Effector memory CD4-positive, alpha-beta T cell (primary cell): ENCODE measurements at regions not wholly inside any gene's neighbourhood (a gene's known extent, or its start where the extent isn't known, plus 50 kb on each side); places are given as distances from the start of the nearest gene placed in this dataset.

ENCODE experiments used
- DNase-seq, 3 donors: peaks; one replicate each; pipeline ENCODE4 v3.0.0-alpha.2; 2020
- H3K27ac ChIP-seq: 2 replicates; pipeline ENCODE4 v1.7.0; 2013; ENCODE audit warnings: mild to moderate bottlenecking, low read length, moderate library complexity; ENCODE audit not compliant: insufficient read depth, poor library complexity, severe bottlenecking
- H3K27me3 ChIP-seq: replicated peaks from 2 replicates; pipeline ENCODE4 v1.7.0; 2013; ENCODE audit warnings: mild to moderate bottlenecking, low read length; ENCODE audit not compliant: insufficient read depth, control insufficient read depth, poor library complexity, severe bottlenecking
- H3K36me3 ChIP-seq: 2 replicates; pipeline ENCODE4 v1.7.0; 2013; ENCODE audit warnings: mild to moderate bottlenecking, low read length, moderate library complexity; ENCODE audit not compliant: control insufficient read depth, insufficient read depth
- H3K4me1 ChIP-seq: 2 replicates; pipeline ENCODE4 v1.7.0; 2013; ENCODE audit warnings: low read length, mild to moderate bottlenecking; ENCODE audit not compliant: control insufficient read depth, insufficient read depth, poor library complexity, severe bottlenecking
- H3K4me3 ChIP-seq: 2 replicates; pipeline ENCODE4 v1.7.0; 2013; ENCODE audit warnings: low read length, low read depth, mild to moderate bottlenecking; ENCODE audit not compliant: insufficient read depth, poor library complexity, severe bottlenecking
- H3K9me3 ChIP-seq: 2 replicates; pipeline ENCODE4 v1.7.0; 2013; ENCODE audit warnings: mild to moderate bottlenecking, low read length, moderate library complexity; ENCODE audit not compliant: control insufficient read depth

- no peaks in the 10 kb centered on the region for H3K27me3 ChIP-seq
These were observed 469.9 kb downstream of the COG6 start for GRCh38 chr13:40125336-40125735.

GRCh38 chr13:40126306-40127085 lies 471.0 kb downstream of the COG6 start:
- DNase-seq: no peak
- H3K4me1 ChIP-seq: peaks cover 8% of the 10 kb centered on the region
- H3K27ac ChIP-seq: no peak overlapping the region

More at GRCh38 chr13:40125336-40125735, 469.9 kb downstream of the COG6 start:
- Histone ChIP-seq H3K27ac (no peak overlapping the region), H3K4me1 (peaks cover 8% of the 10 kb centered on the region), H3K4me3 (no peak overlapping the region), H3K9me3 (no peaks in the 10 kb centered on the region), H3K36me3 (no peaks in the 10 kb centered on the region)
- no peak for DNase-seq

GRCh38 chr13:40127476-40127875 lies 472.0 kb downstream of the COG6 start:
- Histone ChIP-seq H3K27me3 (no peaks in the 10 kb centered on the region), H3K4me1 (peaks cover 8% of the 10 kb centered on the region), H3K9me3 (no peaks in the 10 kb centered on the region), H3K36me3 (no peaks in the 10 kb centered on the region), H3K27ac (no peak overlapping the region), H3K4me3 (no peak overlapping the region)
- DNase-seq: no peak

More at GRCh38 chr13:40126306-40127085, 471.0 kb downstream of the COG6 start:
- Histone ChIP-seq H3K4me3 (no peak overlapping the region), H3K27me3 (no peaks in the 10 kb centered on the region), H3K9me3 (no peaks in the 10 kb centered on the region), H3K36me3 (no peaks in the 10 kb centered on the region)

- H3K27ac ChIP-seq: no peak overlapping the region
- DNase-seq: no peak
- no peaks in the 10 kb centered on the region for H3K36me3 ChIP-seq
- no peak overlapping the region for H3K4me3 ChIP-seq
- H3K9me3 ChIP-seq: no peaks in the 10 kb centered on the region
- H3K27me3 ChIP-seq: no peaks in the 10 kb centered on the region
- H3K4me1 ChIP-seq: peaks cover 8% of the 10 kb centered on the region
These were observed 472.5 kb downstream of the COG6 start for GRCh38 chr13:40127925-40128324.

- no peaks in the 10 kb centered on the region for H3K9me3 ChIP-seq
- no peak for DNase-seq
- no peaks in the 10 kb centered on the region for H3K27me3 ChIP-seq
- H3K4me3 ChIP-seq: no peak overlapping the region
- peaks cover 8% of the 10 kb centered on the region for H3K4me1 ChIP-seq
- no peaks in the 10 kb centered on the region for H3K36me3 ChIP-seq
- H3K27ac ChIP-seq: no peak overlapping the region
These were observed 474.0 kb downstream of the COG6 start for GRCh38 chr13:40129467-40129866.

GRCh38 chr13:40130871-40131636 lies 475.6 kb downstream of the COG6 start:
- no peaks in the 10 kb centered on the region for H3K9me3 ChIP-seq
- no peak for DNase-seq
- no peaks in the 10 kb centered on the region for H3K36me3 ChIP-seq
- peaks cover 13% of the 10 kb centered on the region for H3K4me1 ChIP-seq
- H3K4me3 ChIP-seq: no peak overlapping the region
- no peaks in the 10 kb centered on the region for H3K27me3 ChIP-seq
- no peak overlapping the region for H3K27ac ChIP-seq

- Histone ChIP-seq H3K27ac (no peak overlapping the region), H3K36me3 (no peaks in the 10 kb centered on the region), H3K4me3 (no peak overlapping the region), H3K9me3 (no peaks in the 10 kb centered on the region), H3K27me3 (no peaks in the 10 kb centered on the region), H3K4me1 (peaks cover 6% of the 10 kb centered on the region)
- DNase-seq: no peak
These were observed 476.8 kb downstream of the COG6 start for GRCh38 chr13:40132249-40132648.

GRCh38 chr13:40136896-40137295 lies 481.4 kb downstream of the COG6 start:
- H3K27me3 ChIP-seq: no peaks in the 10 kb centered on the region
- H3K27ac ChIP-seq: no peak overlapping the region
- no peak overlapping the region for H3K4me3 ChIP-seq
- DNase-seq: no peak
- no peaks in the 10 kb centered on the region for H3K36me3 ChIP-seq
- H3K9me3 ChIP-seq: no peaks in the 10 kb centered on the region
- H3K4me1 ChIP-seq: peaks cover 6% of the 10 kb centered on the region

- H3K4me3 ChIP-seq: no peak overlapping the region
These were observed 481.9 kb downstream of the COG6 start for GRCh38 chr13:40137400-40137799.

GRCh38 chr13:40139896-40140520 lies 484.5 kb downstream of the COG6 start:
- H3K9me3 ChIP-seq: no peaks in the 10 kb centered on the region
- H3K27ac ChIP-seq: no peak overlapping the region
- H3K27me3 ChIP-seq: no peaks in the 10 kb centered on the region
- H3K4me3 ChIP-seq: no peak overlapping the region
- H3K4me1 ChIP-seq: peaks cover 4% of the 10 kb centered on the region
- no peaks in the 10 kb centered on the region for H3K36me3 ChIP-seq
- DNase-seq: no peak

More at GRCh38 chr13:40137400-40137799, 481.9 kb downstream of the COG6 start:
- Histone ChIP-seq H3K27me3 (no peaks in the 10 kb centered on the region), H3K36me3 (no peaks in the 10 kb centered on the region), H3K27ac (no peak overlapping the region), H3K9me3 (no peaks in the 10 kb centered on the region), H3K4me1 (peaks cover 6% of the 10 kb centered on the region)
- no peak for DNase-seq
